ENCODE measurements at regions not wholly inside any gene's neighbourhood (a gene's known extent, or its start where the extent isn't known, plus 50 kb on each side); places are given as distances from the start of the nearest gene placed in this dataset.

DNA sequence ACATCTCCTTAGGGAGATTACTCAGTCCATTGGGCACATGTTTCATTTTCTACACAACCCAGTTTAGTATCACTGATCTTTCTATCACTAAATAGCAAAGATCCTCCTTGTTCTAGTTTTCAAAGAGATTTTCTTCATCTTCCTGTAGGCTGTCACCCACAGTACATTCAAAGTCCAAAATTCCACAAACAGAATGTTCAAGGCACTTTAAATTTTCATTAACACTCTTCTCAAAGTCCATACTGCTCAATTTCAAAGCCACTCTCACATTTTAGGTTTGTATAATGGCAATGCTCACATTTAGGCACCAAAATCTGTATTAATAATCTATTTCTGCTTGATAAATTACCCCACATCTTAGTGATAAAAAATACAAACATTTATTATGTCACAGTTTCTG is 152.8 kb downstream of the FSIP2 start:
- Histone ChIP-seq H3K27ac (no peak overlapping the region), H3K4me3 (no peak overlapping the region), H3K9ac (no peak overlapping the region), H3K9me3 (no peaks in the 10 kb centered on the region), H3K27me3 (no peaks in the 10 kb centered on the region), H3K4me2 (no peak overlapping the region), H4K20me1 (no peaks in the 10 kb centered on the region), H3K36me3 (no peaks in the 10 kb centered on the region), H3K4me1 (no peaks in the 10 kb centered on the region)
- TF ChIP-seq Cebpa-rat (IDR thresholded peaks at IDR 0.05), result no peak

DNA sequence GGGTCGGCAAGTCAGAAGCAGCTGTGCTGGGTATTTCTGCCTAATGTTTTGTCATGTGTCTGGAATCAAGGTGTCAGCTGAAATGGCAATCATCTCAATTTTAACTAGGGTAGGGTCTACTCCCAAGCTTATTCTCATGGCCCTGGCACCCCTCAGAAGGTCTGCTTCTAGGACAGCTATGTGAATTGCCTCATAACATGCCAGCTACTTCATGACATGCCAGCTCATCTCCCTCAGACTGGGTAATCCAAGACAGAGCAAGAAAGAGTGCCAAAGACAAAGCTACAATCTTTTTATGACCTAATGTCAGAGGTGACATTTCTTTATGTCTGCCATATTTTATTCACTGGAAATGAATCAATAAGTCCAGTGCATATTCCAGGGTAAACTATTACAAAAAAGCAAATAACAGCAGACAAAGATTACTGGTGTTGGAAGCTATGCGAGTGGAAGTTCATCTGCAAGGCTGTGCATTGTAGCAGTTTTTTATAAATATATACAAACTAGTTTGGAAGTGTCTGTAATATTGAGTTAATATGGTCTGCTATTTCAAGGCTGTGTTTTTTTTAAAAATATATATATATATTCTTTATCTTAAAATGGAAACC is 153.3 kb downstream of the FSIP2 start:
- Histone ChIP-seq H3K27ac (no peak overlapping the region), H4K20me1 (no peaks in the 10 kb centered on the region), H3K4me3 (no peak overlapping the region), H3K27me3 (no peaks in the 10 kb centered on the region), H3K4me1 (no peaks in the 10 kb centered on the region), H3K36me3 (no peaks in the 10 kb centered on the region), H3K9me3 (no peaks in the 10 kb centered on the region), H3K4me2 (no peak overlapping the region), H3K9ac (no peak overlapping the region)
- no peak for TF ChIP-seq Cebpa-rat (IDR thresholded peaks at IDR 0.05)

DNA sequence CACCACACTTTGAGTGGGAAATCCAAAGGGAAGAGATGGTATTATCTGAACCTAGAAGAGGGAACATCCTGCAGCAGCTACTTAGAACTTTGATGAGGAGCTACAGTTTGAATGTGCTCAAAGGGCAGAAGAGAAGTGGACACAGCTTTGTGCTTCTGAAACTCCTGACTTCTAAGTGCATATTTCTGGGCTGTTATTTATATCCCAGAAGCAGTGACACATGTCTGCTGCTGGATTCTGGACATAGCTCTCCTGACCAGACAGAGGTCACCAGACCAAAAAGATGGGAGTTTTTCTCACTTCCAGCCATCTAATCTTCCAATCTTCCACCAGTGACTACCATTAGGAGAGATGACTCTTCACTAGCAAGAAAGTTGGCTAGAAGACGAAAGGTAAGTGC is 153.9 kb downstream of the FSIP2 start:
- no peaks in the 10 kb centered on the region for H4K20me1 ChIP-seq
- H3K4me1 ChIP-seq, result no peaks in the 10 kb centered on the region
- H3K9ac ChIP-seq, result no peak overlapping the region
- no peaks in the 10 kb centered on the region for H3K36me3 ChIP-seq
- no peak overlapping the region for H3K27ac ChIP-seq
- H3K27me3 ChIP-seq, result no peaks in the 10 kb centered on the region
- H3K4me2 ChIP-seq, result no peak overlapping the region
- TF ChIP-seq Cebpa-rat (IDR thresholded peaks at IDR 0.05), result no peak
- H3K4me3 ChIP-seq, result no peak overlapping the region
- no peaks in the 10 kb centered on the region for H3K9me3 ChIP-seq

DNA sequence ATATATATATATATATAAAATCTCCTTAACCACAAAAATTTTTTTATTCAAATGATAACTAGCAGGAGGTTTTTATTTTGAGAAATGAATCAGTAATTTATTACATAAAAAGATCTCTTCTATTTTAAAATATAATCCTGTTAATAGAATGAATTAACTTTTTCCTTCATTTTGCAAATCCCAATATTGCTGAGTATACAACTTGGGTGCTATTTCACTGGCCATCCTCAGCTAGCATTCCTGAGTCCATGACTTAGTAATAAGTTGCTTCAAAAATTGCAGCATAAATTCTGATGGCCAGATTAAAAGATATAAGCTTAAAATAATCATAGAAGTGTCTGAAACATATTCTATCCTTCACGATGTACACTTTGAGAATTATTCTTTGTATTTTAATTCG is 155.6 kb downstream of the FSIP2 start:
- Histone ChIP-seq H3K9me3 (no peaks in the 10 kb centered on the region), H3K36me3 (no peaks in the 10 kb centered on the region), H3K4me1 (no peaks in the 10 kb centered on the region), H3K4me2 (no peak overlapping the region), H3K27me3 (no peaks in the 10 kb centered on the region), H3K4me3 (no peak overlapping the region), H3K27ac (no peak overlapping the region), H4K20me1 (no peaks in the 10 kb centered on the region), H3K9ac (no peak overlapping the region)
- TF ChIP-seq Cebpa-rat (IDR thresholded peaks at IDR 0.05), result no peak

DNA sequence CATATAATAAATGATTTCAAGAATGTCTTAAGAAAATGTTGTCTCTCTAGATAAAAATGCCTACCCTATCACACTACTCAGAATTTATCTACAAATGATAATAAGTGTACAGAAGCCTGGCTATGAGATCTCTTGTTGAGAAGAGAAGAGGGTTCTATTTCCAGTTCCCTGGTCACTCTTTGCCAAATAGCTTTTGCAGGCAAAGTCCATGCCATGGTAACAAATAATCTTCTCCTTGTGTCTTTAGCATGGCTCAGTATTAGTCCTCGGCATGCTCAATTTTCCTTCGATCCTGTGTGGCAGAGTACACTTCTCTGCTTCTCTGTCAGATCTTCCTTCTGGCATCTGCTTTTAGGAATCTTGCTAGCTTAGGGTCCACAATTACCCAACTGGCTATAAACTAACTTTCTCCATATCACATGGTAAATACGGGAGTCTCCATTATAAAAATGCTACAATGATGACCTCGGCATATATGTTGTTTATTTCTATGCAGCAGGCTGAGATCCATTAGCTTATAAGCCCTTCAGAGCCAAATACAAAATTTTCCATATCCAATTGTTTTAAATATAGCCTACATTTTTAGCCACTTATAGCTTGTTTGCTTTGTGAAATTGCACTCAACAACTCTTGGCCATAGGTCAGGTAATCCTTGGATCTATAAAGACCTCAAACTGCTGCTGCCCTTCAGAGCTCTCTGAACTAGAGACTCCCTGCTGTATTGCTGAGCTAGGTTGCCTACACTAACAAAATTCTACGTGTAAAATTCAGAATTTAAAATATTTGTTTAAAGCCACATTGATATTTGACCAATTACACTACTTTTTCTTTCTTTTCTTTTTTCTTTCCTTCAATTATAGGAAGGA is 157.5 kb downstream of the FSIP2 start:
- Histone ChIP-seq H3K9ac (no peak overlapping the region), H3K9me3 (no peaks in the 10 kb centered on the region), H3K4me3 (no peak overlapping the region), H3K4me1 (no peaks in the 10 kb centered on the region), H4K20me1 (no peaks in the 10 kb centered on the region), H3K27me3 (no peaks in the 10 kb centered on the region), H3K4me2 (no peak overlapping the region), H3K36me3 (no peaks in the 10 kb centered on the region), H3K27ac (no peak overlapping the region)
- TF ChIP-seq Cebpa-rat (IDR thresholded peaks at IDR 0.05), result no peak

DNA sequence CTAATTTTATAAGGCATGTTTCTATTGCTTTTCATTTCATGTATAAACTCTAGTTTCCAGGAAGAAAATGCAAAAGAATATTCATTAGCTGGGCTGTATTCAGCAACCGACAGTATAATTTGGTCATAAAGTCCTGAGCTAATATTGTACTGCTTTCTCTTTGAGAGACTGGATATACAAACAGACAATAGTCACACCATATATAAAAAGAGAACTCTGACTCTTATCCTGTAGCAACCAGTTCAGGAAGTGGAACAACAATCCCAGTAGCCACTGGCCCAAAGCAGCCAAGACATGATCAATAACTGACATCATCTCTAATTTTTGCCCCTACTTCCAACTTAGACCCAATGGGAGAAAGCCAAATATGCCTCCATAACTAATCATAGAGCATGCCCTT is 160.8 kb downstream of the FSIP2 start:
- no peak overlapping the region for H3K27ac ChIP-seq
- H3K9ac ChIP-seq, result no peak overlapping the region
- H3K4me3 ChIP-seq, result no peak overlapping the region
- H3K9me3 ChIP-seq, result no peaks in the 10 kb centered on the region
- no peaks in the 10 kb centered on the region for H3K4me1 ChIP-seq
- no peaks in the 10 kb centered on the region for H4K20me1 ChIP-seq
- no peaks in the 10 kb centered on the region for H3K27me3 ChIP-seq
- no peak for TF ChIP-seq Cebpa-rat (IDR thresholded peaks at IDR 0.05)
- H3K4me2 ChIP-seq, result no peak overlapping the region
- H3K36me3 ChIP-seq, result no peaks in the 10 kb centered on the region

DNA sequence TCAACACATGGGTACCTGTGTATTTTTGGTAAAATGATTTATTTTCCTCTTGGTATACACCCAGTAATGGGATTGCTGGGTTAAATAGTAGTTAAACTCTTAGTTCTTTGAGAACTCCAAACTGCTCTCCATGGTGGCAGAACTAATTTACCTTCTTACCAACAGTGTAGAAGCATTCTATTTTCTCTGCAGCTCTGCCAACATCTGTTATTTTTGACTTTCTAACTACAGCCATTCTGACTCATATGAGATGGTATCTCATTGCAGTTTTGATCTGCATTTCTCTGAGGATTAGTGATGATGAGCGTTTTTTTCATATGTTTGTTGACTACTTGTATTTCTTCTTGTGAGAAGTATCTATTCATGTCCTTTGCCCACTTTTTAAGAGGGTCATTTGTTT is 180.6 kb downstream of the FSIP2 start:
- Histone ChIP-seq H4K20me1 (no peaks in the 10 kb centered on the region), H3K27me3 (no peaks in the 10 kb centered on the region), H3K4me2 (no peak overlapping the region), H3K4me3 (no peak overlapping the region), H3K9me3 (peaks cover 6% of the 10 kb centered on the region; the same call in 1 of the 2 replicates), H3K27ac (no peak overlapping the region), H3K4me1 (peaks cover 12% of the 10 kb centered on the region), H3K36me3 (no peaks in the 10 kb centered on the region), H3K9ac (no peak overlapping the region)
- TF ChIP-seq Cebpa-rat (IDR thresholded peaks at IDR 0.05), result no peak

DNA sequence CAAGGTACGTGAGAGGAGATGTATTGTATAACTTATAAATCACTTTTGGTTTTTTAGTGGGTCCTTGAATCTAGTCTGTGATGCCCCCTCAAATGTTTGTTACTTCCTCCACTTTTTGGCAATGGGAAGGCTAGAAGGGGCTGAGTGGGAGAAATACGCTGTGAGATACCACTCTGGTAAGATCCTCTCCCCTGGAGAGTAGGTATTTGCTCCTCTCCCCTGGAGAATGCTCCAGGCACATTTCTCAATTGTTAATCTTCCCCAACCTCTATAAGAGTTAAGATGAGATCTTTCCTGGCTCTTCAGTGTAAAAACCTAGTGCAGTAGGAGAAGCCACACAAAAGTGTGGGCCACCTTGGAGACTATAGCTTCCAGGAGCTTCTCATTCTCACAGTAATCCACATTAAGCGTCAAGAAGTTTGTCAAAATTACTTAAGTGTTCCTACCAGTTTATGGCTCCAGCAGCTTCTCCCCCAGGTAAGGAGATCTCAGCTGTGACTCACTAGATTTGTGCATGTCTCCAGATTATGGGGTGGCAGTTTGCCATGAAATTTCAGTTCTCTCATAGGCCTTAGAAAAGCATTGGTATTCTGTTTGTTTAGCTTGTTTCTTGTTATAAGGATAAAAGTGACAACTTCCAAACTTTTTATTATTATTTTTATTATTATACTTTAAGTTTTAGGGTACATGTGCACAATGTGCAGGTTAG is 182.6 kb downstream of the FSIP2 start:
- Histone ChIP-seq H3K4me2 (no peak overlapping the region), H3K4me1 (peaks cover 12% of the 10 kb centered on the region), H3K27ac (no peak overlapping the region), H3K4me3 (no peak overlapping the region), H3K9me3 (peaks cover 6% of the 10 kb centered on the region; the same call in 1 of the 2 replicates), H3K9ac (no peak overlapping the region), H3K27me3 (no peaks in the 10 kb centered on the region), H3K36me3 (no peaks in the 10 kb centered on the region), H4K20me1 (no peaks in the 10 kb centered on the region)
- TF ChIP-seq Cebpa-rat (IDR thresholded peaks at IDR 0.05), result no peak

DNA sequence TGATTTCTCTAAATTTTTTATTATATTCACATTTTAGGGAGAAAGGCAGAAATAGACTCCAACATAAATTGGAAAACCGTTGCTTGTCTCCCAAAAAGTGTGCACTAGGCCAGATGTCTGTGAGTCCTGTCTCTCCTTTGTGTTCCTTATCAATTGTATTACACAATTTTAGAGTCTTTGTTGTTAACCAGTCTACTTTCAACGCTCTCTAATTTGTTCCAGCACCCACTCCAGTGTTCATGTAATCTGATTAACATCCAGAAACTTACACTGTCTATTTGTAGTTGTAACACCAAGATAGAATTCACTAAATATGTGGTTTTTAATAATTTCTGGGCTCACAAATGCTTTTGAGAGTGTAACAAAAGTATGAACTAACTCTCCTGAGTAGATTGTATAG is 195.6 kb downstream of the FSIP2 start:
- Histone ChIP-seq H3K4me3 (no peak overlapping the region), H3K4me2 (no peak overlapping the region), H3K27me3 (no peaks in the 10 kb centered on the region), H3K27ac (no peak overlapping the region), H3K4me1 (no peaks in the 10 kb centered on the region), H4K20me1 (no peaks in the 10 kb centered on the region), H3K9me3 (no peaks in the 10 kb centered on the region), H3K36me3 (no peaks in the 10 kb centered on the region), H3K9ac (no peak overlapping the region)
- no peak for TF ChIP-seq Cebpa-rat (IDR thresholded peaks at IDR 0.05)

DNA sequence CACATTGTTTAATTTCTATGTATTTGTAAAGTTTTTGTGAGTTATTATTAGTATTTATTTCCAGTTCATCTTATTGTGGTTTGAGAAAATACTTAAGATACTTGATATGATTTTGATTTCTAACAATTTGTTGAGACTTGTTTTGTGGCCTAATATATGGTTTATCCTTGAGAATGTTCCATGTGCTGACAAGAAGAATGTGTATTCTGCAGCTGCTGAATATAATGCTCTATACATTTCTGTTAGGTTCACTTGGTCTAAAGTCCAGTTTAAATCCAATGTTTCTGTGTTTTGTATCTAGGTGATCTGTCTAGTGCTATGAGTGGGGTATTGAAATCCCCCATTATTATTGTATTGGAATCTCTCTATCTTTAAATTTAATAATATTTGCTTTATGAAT is 201.3 kb downstream of the FSIP2 start:
- Histone ChIP-seq H3K27ac (no peak overlapping the region), H4K20me1 (no peaks in the 10 kb centered on the region), H3K4me3 (no peak overlapping the region), H3K9ac (no peak overlapping the region), H3K4me1 (no peaks in the 10 kb centered on the region), H3K36me3 (no peaks in the 10 kb centered on the region), H3K4me2 (no peak overlapping the region), H3K27me3 (no peaks in the 10 kb centered on the region), H3K9me3 (peaks cover 34% of the 10 kb centered on the region)
- TF ChIP-seq Cebpa-rat (IDR thresholded peaks at IDR 0.05), result no peak

Measured in BLaER1 (cell line).